Endodermal cell (in vitro differentiated cells): ENCODE measurements at regions not wholly inside any gene's neighbourhood (a gene's known extent, or its start where the extent isn't known, plus 50 kb on each side); places are given as distances from the start of the nearest gene placed in this dataset.

ENCODE experiments used
- DNase-seq: peaks from one replicate; pipeline ENCODE4 v3.0.0-alpha.2; 2017
- H3K27ac ChIP-seq: 2 replicates; pipeline ENCODE4 v1.5.1; 2013; ENCODE audit warnings: mild to moderate bottlenecking, low read depth, low read length, moderate library complexity
- H3K27me3 ChIP-seq: 2 replicates; pipeline ENCODE4 v1.6.1; 2013; ENCODE audit warnings: mild to moderate bottlenecking, low read length, moderate library complexity; ENCODE audit not compliant: insufficient read depth, control insufficient read depth, poor library complexity, severe bottlenecking
- H3K36me3 ChIP-seq: 2 replicates; pipeline ENCODE4 v1.7.0; 2013; ENCODE audit warnings: mild to moderate bottlenecking, low read length, moderate library complexity; ENCODE audit not compliant: control insufficient read depth, insufficient read depth
- H3K4me1 ChIP-seq: one replicate; pipeline ENCODE4 v1.7.0; 2013; ENCODE audit warnings: low read length; ENCODE audit not compliant: control insufficient read depth, insufficient read depth
- H3K4me3 ChIP-seq: 2 replicates; pipeline ENCODE4 v1.5.1; 2013; ENCODE audit warnings: mild to moderate bottlenecking, low read length, moderate library complexity
- H3K9ac ChIP-seq: 2 replicates; pipeline ENCODE4 v1.6.1; 2013; ENCODE audit warnings: mild to moderate bottlenecking, low read length, moderate library complexity; ENCODE audit not compliant: poor library complexity, severe bottlenecking; ENCODE audit errors: extremely low read depth
- H3K9me3 ChIP-seq: 2 replicates; pipeline ENCODE4 v1.6.1; 2013; ENCODE audit warnings: mild to moderate bottlenecking, low read length, moderate library complexity; ENCODE audit not compliant: control insufficient read depth
- H3K27ac Mint-ChIP-seq: 2 replicates; pipeline ENCODE4 v1.8.0; 2020; ENCODE audit warnings: mixed read lengths
- H3K27me3 Mint-ChIP-seq: 2 replicates; pipeline ENCODE4 v1.8.0; 2021; ENCODE audit warnings: mild to moderate bottlenecking, mixed read lengths; ENCODE audit not compliant: insufficient read depth
- H3K36me3 Mint-ChIP-seq: 2 replicates; pipeline ENCODE4 v1.8.0; 2020; ENCODE audit warnings: low read depth, mixed read lengths
- H3K4me1 Mint-ChIP-seq: 2 replicates; pipeline ENCODE4 v1.8.0; 2020; ENCODE audit warnings: mixed read lengths
- H3K4me3 Mint-ChIP-seq: 2 replicates; pipeline ENCODE4 v1.8.0; 2020; ENCODE audit warnings: mild to moderate bottlenecking, moderate library complexity, mixed read lengths
- H3K9me3 Mint-ChIP-seq: 2 replicates; pipeline ENCODE4 v1.8.0; 2020; ENCODE audit warnings: mild to moderate bottlenecking, mixed read lengths
- WGBS, 2 experiments: methylation state at CpG; one replicate each; pipeline versions ENCODE4 v1.1.5 to v1.1.7; 2013; ENCODE audit warnings: missing lambda C conversion rate in 2 of 2, mixed read lengths in 1 of 2; ENCODE audit not compliant: insufficient coverage in 1 of 2, insufficient read length in 1 of 2; 5-methylcytosine and 5-hydroxymethylcytosine counted together
- TF ChIP-seq, protein P1 (sequence below): fragments of 200-600 bp; sonication (generic); conservative IDR thresholded peaks from 2 replicates; pipeline ENCODE4 v1.5.0; 2021; ENCODE audit warnings: antibody characterized with exemption, mild to moderate bottlenecking

DNA sequence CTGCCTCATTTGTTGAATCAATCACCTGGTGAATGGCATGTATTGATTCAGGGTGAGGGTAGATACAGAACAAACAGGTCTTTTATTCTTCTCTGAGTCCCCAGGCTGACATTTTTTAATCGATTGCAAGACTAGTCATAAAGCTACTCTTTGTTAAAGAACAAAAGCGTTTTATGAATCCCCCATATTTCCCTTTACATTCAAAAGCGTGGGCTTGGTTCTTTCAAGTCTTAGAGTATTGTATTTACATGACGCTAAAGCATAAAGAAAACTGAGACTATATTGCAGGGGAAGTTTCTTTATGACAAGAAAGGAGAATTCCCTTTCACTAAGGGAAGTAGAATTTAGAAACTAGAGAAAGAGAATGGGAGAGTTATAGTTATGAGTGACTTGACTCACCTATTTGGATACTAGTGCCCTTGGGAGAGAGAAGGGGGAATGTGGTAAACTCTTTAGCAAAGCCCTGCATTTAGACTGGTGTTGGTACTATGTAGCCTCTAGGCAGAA lies 69.3 kb upstream of the PDE5A start:
- no peak overlapping the region for H3K27ac Mint-ChIP-seq
- TF ChIP-seq, protein P1, sequence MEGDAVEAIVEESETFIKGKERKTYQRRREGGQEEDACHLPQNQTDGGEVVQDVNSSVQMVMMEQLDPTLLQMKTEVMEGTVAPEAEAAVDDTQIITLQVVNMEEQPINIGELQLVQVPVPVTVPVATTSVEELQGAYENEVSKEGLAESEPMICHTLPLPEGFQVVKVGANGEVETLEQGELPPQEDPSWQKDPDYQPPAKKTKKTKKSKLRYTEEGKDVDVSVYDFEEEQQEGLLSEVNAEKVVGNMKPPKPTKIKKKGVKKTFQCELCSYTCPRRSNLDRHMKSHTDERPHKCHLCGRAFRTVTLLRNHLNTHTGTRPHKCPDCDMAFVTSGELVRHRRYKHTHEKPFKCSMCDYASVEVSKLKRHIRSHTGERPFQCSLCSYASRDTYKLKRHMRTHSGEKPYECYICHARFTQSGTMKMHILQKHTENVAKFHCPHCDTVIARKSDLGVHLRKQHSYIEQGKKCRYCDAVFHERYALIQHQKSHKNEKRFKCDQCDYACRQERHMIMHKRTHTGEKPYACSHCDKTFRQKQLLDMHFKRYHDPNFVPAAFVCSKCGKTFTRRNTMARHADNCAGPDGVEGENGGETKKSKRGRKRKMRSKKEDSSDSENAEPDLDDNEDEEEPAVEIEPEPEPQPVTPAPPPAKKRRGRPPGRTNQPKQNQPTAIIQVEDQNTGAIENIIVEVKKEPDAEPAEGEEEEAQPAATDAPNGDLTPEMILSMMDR, result no peak
- WGBS, 2 experiments, result 86 to 100% methylated on average over 3 to 4 of the region's 4 CpGs

DNA sequence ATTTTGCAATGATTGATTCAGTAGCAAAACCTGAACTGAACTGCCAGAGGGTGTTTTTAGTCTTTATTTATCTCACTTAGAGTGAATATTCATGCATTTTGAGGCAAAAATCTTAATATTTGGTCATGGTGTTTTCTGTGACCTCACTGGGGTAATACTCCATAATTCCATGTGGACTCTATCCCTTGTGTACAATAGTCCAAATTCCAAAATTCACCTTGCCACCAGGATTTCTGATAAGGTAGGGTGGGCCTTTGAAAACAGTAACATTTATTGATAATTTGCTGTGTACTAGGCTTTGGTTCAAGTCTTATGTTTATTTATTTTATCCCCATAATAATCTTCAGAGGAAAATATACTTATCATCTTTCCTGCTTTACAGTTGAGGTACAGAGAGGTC lies 68.4 kb upstream of the PDE5A start:
- no peak overlapping the region for H3K27ac Mint-ChIP-seq
- no peaks in the 10 kb centered on the region for H3K9me3 ChIP-seq
- TF ChIP-seq, protein P1, result no peak
- H3K4me3 ChIP-seq, result no peak overlapping the region
- H3K4me3 Mint-ChIP-seq, result no peak overlapping the region
- H3K27me3 Mint-ChIP-seq, result no peaks in the 10 kb centered on the region
- H3K9ac ChIP-seq, result no peak overlapping the region
- H3K36me3 Mint-ChIP-seq, result no peaks in the 10 kb centered on the region
- no peaks in the 10 kb centered on the region for H3K9me3 Mint-ChIP-seq
- H3K4me1 Mint-ChIP-seq, result peaks cover 3% of the 10 kb centered on the region
- H3K27ac ChIP-seq, result no peak overlapping the region
- no peaks in the 10 kb centered on the region for H3K27me3 ChIP-seq
- peaks cover 5% of the 10 kb centered on the region for H3K4me1 ChIP-seq
- DNase-seq, result no peak
- H3K36me3 ChIP-seq, result no peaks in the 10 kb centered on the region

More for the DNA sequence above, 69.3 kb upstream of the PDE5A start:
- no peaks in the 10 kb centered on the region for H3K36me3 Mint-ChIP-seq
- H3K4me1 ChIP-seq, result peaks cover 5% of the 10 kb centered on the region
- H3K9me3 ChIP-seq, result no peaks in the 10 kb centered on the region
- H3K27ac ChIP-seq, result no peak overlapping the region
- H3K9me3 Mint-ChIP-seq, result no peaks in the 10 kb centered on the region
- no peak overlapping the region for H3K4me3 Mint-ChIP-seq
- no peaks in the 10 kb centered on the region for H3K36me3 ChIP-seq
- no peaks in the 10 kb centered on the region for H3K27me3 ChIP-seq
- H3K4me3 ChIP-seq, result no peak overlapping the region
- H3K9ac ChIP-seq, result no peak overlapping the region
- no peak for DNase-seq
- H3K27me3 Mint-ChIP-seq, result no peaks in the 10 kb centered on the region
- H3K4me1 Mint-ChIP-seq, result peaks cover 3% of the 10 kb centered on the region

DNA sequence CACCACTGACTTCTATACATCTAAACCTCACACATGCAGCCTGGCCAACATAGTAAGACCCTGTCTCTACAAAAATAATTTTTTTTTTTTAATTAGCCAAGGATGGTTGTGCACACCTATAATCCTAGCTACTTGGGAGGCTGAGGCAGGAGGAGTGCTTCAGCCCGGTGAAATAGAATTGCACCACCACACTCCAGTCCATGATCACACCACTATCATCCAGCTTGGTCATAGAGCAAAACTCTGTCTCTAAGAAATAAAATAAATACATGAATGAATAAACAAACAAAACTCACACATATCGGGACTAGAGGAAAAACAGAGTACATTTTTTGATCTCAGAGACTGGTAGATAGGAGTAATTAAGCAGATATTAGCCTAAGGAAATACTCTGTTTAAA lies 66.6 kb upstream of the PDE5A start:
- no peak overlapping the region for H3K4me3 ChIP-seq
- H3K9me3 Mint-ChIP-seq, result peaks cover 16% of the 10 kb centered on the region
- no peak for DNase-seq
- peaks cover 5% of the 10 kb centered on the region for H3K4me1 ChIP-seq
- no peak overlapping the region for H3K4me3 Mint-ChIP-seq
- no peaks in the 10 kb centered on the region for H3K27me3 Mint-ChIP-seq
- no peak overlapping the region for H3K9ac ChIP-seq
- H3K36me3 ChIP-seq, result no peaks in the 10 kb centered on the region
- no peak overlapping the region for H3K27ac ChIP-seq
- peaks cover 12% of the 10 kb centered on the region for H3K9me3 ChIP-seq
- no peaks in the 10 kb centered on the region for H3K36me3 Mint-ChIP-seq
- no peaks in the 10 kb centered on the region for H3K27me3 ChIP-seq
- WGBS, 2 experiments, result 93% methylated on average over 2 of the region's 2 CpGs; no CpG with 5 or more reads in 1 of the 2 experiments
- no peak overlapping the region for H3K27ac Mint-ChIP-seq
- peaks cover 3% of the 10 kb centered on the region for H3K4me1 Mint-ChIP-seq
- TF ChIP-seq, protein P1, result no peak
